ENCODE measurements at regions not wholly inside any gene's neighbourhood (a gene's known extent, or its start where the extent isn't known, plus 50 kb on each side); places are given as distances from the start of the nearest gene placed in this dataset.

DNA sequence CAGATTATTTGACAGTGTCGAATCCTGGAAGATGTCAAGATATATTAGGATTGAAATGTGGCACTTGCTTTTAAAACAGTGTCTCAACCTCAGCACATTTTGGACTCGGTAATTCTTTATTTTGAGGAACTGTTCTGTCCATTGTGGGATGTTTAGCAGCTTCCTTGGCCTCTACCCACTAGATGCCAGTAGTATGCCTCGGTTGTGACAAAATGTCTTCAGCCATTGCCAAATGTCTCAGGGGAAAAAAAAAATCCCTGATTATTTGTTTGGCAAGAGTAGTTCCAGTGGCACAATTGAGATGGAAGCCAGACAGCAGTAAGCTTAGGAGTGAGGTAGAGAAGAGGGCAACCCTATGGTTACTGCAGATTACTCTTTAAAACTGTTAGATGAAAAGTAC, 694.5 kb upstream of the RIOK2 start:
- Histone ChIP-seq H3K27ac (ENCODE audit: insufficient read depth, low read length) (no peak overlapping the region), H3K56ac (ENCODE audit: extremely low read depth, insufficient read depth, low read length) (no peak overlapping the region), H3K4me2 (ENCODE audit: low read depth, low read length) (no peak overlapping the region), H4K5ac (ENCODE audit: low read depth, low read length) (no peak overlapping the region), H4K20me1 (ENCODE audit: insufficient read depth, low read length) (no peaks in the 10 kb centered on the region), H2AK9ac (replicated peaks; ENCODE audit: low read depth, low read length, poor library complexity) (no peak overlapping the region), H3K18ac (ENCODE audit: low read depth, low read length) (no peak overlapping the region), H3K23ac (ENCODE audit: low read depth, low read length) (no peak overlapping the region), H3K4ac (ENCODE audit: low read depth, low read length) (no peak overlapping the region), H3K79me1 (ENCODE audit: low read depth in 1 of 2, low read length in 2 of 2) (no peaks in the 10 kb centered on the region), H3K4me1 (ENCODE audit: control insufficient read depth, insufficient read depth, low read length) (no peaks in the 10 kb centered on the region), H3K14ac (replicated peaks; ENCODE audit: low read depth, low read length) (no peak overlapping the region), H3K9ac (ENCODE audit: low read depth, low read length) (no peak overlapping the region), H4K91ac (ENCODE audit: insufficient read depth, low read depth, low read length) (no peak overlapping the region), H3K4me3 (ENCODE audit: insufficient read depth, low read depth, low read length) (no peak overlapping the region), H2BK120ac (ENCODE audit: low read depth, low read length) (no peak overlapping the region), H3K36me3 (ENCODE audit: control insufficient read depth, insufficient read depth, low read length) (no peaks in the 10 kb centered on the region), H4K8ac (ENCODE audit: low read depth in 2 of 2, low read length in 2 of 2) (no peak overlapping the region), H3K9me3 (ENCODE audit: control insufficient read depth, insufficient read depth, low read length) (no peaks in the 10 kb centered on the region), H3K27me3 (ENCODE audit: control insufficient read depth, insufficient read depth, low read length) (no peaks in the 10 kb centered on the region), H2AFZ (replicated peaks; ENCODE audit: low read length, poor library complexity) (no peak overlapping the region), H2AK5ac (ENCODE audit: low read depth, low read length) (no peak overlapping the region), H2BK5ac (ENCODE audit: low read depth, low read length, poor library complexity, severe bottlenecking) (no peak overlapping the region), H2BK20ac (ENCODE audit: low read depth, low read length) (no peak overlapping the region), H2BK15ac (ENCODE audit: low read depth, low read length) (no peak overlapping the region), H3K9me1 (ENCODE audit: insufficient read depth, low read length) (no peaks in the 10 kb centered on the region)
- intact Hi-C loops (cut with micrococcal nuclease) = no loop called here
- ChIA-PET POLR2A (ENCODE audit: unreplicated experiment) (no interaction called here), CTCF (interaction anchor here (0.6 kb wide), 1 partner anchor 650 kb away, joined by 3 read pairs; no protein-coding TSS in a partner anchor)
- WGBS, 2 experiments (ENCODE audit: extremely low coverage in 2 of 2, insufficient read length in 1 of 2) = 100% methylated on average over 1 of the region's 3 CpGs; no CpG with 5 or more reads in 1 of the 2 experiments
- in situ Hi-C loops (cut with MboI; ENCODE audit: low sequenced_read_pairs) = no loop called here
- BruUV-seq (replicated peaks) = no TSS peak
- dilution Hi-C loops (cut with HindIII; ENCODE audit: low sequenced_read_pairs, unreplicated experiment) = no loop called here
- DNase-seq (no peak), ATAC-seq (ENCODE audit: low read depth) (no peak)
- no peak for TF ChIP-seq MXI1 (IDR thresholded peaks at IDR 0.05; ENCODE audit: borderline replicate concordance, low read depth, low read length)
